GM12801 (cell line): ENCODE measurements at regions not wholly inside any gene's neighbourhood (a gene's known extent, or its start where the extent isn't known, plus 50 kb on each side); places are given as distances from the start of the nearest gene placed in this dataset.

ENCODE experiments used
- TF ChIP-seq, protein P1 (sequence below): IDR thresholded peaks from one replicate; pipeline ENCODE4 v1.5.1; 2011; ENCODE audit warnings: control low read depth; ENCODE audit not compliant: insufficient read length; ENCODE audit errors: extremely low read depth

DNA sequence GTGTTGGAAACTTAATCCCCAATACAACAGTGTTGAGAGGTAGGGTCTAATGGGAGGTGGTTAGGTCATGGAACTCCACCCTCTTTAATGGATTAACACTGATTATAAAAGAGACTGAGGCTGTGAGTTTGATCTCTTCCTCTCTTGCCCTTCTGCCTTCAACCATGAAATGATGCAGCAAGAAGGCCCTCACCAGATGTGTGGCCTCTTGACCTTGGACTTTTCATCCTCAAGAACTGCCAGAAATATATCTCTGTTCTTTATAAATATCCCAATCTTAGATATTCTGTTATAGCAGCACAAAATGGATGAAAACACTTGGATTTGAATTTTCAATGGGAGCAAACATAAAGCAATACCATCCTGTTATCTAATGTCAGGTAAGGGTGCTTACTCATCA lies 67.6 kb downstream of the NMUR2 start:
- TF ChIP-seq, protein P1, sequence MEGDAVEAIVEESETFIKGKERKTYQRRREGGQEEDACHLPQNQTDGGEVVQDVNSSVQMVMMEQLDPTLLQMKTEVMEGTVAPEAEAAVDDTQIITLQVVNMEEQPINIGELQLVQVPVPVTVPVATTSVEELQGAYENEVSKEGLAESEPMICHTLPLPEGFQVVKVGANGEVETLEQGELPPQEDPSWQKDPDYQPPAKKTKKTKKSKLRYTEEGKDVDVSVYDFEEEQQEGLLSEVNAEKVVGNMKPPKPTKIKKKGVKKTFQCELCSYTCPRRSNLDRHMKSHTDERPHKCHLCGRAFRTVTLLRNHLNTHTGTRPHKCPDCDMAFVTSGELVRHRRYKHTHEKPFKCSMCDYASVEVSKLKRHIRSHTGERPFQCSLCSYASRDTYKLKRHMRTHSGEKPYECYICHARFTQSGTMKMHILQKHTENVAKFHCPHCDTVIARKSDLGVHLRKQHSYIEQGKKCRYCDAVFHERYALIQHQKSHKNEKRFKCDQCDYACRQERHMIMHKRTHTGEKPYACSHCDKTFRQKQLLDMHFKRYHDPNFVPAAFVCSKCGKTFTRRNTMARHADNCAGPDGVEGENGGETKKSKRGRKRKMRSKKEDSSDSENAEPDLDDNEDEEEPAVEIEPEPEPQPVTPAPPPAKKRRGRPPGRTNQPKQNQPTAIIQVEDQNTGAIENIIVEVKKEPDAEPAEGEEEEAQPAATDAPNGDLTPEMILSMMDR: no peak

DNA sequence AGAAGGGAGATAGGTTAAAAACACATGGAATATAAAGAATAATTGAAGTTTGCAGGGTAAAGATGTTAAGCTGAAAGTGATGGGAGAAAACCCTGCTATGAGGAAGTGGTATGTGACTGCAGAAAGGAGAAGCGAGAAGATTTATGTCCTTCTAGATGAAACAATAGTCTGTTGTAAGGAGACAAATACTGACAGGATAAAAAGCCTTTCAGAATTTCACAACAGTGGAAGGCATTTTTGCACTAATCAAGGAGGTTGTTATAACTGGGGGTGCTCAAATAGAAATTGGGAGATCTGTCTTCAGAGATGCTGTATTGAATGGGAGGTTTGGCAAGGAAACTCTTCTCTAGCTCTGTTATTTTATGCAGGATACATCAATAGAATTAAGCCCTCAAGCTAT lies 69.6 kb downstream of the NMUR2 start:
- TF ChIP-seq, protein P1: no peak

DNA sequence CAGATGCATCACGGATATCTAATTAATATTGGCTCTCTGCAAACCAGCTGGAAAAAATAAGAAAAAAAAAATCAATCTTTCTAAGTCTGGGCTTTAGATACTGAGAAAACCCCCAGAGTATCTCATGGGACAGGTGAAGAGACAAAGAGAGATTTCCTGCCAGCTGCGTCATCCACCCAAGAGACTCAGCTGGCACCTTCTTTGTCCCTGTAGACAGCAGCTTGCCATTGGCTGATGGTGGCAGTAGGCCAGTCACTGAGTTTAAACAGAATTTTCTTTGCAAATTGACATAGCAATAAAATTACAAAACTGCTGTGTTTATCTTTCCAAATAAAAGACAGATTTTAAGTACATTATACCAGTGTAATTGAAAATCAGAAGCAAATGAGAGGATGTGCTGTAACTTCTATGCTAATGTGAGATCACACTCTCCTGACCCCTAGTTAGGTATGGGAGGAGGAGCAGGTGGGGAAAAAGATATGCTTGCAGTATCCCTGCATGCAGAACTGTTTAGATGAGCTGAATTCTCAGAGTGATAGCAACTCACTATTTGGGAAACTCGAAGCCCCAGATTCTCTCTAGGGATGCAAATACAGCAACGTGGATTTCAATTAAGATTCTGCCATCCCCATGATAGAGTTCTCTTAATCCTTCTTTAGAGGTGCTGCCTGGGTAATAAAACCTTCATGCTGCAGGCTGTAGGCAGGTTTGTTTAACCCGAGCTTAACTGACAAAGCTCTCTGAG lies 72.2 kb downstream of the NMUR2 start:
- TF ChIP-seq, protein P1: no peak

DNA sequence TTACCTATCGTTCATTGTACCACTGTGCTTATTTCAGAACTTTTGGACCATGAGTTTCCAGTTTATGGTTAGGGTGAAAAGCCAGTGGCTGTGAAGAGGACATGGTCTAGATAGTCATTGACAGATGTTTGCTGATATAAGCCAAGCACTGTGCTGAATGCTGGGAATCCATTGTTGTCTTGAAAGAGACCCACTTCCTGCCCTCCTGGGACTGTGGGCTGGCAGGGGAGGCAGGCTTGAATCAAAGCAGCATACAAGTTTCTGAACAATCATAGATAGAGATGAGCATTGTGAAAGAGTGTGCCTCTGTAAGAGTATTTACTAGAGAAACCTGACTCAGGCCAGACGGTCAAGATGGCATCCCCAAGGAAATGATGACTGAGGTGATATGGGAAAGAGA lies 73.4 kb downstream of the NMUR2 start:
- TF ChIP-seq, protein P1: no peak

DNA sequence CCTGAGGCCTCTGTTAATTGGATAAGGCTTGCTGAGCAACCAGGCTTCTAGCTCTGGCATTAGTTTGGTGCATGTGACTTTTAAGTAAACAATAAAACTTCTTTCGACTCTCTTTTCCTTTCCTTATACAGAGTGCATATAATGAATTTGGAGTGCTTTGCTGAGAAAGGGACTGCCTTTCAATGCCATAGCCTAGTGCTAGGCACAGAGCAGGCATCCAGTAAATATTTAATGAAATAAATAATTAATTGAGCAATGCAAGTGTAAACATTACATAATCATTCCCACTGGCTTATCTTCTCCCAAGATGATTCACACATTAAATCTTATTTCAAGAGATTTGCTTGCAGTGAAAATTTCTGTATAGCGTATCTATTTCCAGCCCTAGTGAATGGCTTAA lies 74.1 kb downstream of the NMUR2 start:
- TF ChIP-seq, protein P1: no peak

DNA sequence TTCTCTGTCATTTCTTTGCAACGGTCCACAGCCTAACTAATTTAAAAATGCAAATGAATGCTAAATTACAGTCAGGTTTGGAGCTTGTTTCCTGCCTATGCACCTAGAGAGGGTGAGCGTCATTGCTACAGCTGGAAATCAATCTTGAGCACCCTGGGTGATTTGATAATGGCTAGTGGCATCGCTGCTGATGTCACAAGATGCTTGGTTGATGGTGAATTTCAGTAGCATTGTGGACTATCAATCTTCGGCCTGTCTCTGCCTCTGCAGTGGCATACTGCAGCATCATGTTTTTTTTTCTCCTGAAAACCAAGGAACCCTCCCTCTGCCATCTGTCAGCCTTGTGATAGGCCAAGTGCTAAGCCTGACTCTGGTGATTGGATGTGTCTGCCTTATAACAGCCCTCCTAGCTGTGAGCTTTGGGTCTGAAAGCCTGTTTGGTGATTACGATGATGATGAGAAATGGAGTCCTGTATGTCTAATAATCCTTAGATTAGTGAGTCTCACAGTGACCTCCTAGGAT lies 75.3 kb downstream of the NMUR2 start:
- TF ChIP-seq, protein P1: no peak

DNA sequence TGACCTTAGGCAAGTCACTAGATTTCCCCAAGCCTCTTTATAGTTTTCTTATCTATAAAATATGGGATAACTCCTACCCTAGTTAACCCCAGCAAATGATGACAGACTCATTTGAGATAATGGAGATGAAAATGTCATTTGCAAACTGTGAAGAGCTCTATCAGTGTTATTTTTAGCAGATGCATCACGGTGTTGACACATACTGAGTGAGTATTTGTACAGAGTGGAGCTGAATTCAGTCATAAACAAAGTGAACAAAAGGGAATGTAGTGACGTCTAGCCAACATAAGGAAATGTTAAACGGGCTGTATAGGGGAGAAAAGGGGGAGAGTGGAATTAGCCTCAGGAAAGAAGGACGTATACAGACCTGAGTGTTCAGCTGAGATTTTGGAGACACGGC lies 75.9 kb downstream of the NMUR2 start:
- TF ChIP-seq, protein P1: no peak
